GM21529 (cell line): ENCODE measurements at regions not wholly inside any gene's neighbourhood (a gene's known extent, or its start where the extent isn't known, plus 50 kb on each side); places are given as distances from the start of the nearest gene placed in this dataset.

Experiments used
- ATAC-seq: cut with Tn5 transposase; IDR thresholded peaks from one replicate; pipeline ENCODE4 v1.9.1; 2021; ENCODE audit not compliant: unreplicated experiment

DNA sequence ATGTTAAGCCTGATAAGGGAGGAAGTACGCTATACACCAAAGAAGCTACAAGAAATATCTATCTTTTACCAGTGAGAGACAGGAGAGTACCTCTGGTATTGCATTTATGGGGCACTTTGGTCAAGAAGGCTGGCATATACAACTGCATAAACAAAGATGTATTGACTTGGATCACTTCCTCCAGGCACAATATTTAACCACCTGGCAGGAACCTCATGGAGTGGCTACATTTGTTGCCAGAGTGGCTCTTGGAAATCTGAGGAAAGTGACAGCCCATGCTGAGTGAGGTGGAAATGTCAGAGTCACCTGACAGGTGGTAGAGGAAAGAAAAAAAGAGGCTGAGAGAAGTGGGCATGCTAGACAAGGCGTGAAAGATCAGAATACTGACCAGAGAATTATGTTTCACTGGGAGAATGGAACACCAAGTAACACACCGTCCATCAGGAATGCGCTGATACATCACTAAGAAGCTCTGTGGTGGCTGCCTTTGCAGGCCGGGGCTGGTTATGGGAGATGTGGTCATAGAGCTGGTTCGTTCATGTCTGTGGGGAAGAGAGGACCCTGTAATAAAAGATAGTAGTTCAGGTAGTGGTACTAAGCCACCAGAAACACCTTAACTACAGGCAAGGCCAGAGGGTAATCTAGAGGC, 61.4 kb upstream of the UFL1 start:
- no peak for ATAC-seq

DNA sequence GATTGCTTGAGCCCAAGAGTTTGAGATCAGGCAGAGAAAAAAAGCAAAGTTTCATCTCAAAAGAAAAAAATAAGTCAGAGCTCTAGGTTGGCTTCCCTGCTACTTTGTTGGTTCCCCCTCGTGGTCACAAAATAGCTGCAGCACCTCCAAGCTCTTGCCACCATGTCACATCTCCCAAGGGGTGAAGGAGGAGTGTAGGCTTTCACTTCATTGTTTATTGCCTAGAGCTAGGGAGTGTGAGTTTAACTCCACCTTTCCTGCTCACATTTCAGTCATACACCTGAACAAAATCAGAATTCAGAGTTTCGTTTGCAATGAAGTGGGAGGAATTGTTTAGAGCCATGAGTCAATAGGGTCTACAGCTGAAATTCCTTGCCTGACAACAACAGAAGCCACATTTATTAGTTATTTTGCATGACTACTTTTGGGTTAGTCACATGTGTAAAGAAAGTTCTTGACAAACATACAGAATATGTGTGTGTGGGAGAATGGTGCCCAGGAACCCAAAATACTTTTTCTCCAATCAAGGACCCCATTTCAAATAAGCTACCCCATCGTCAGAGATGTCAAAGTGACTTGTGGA, 56.2 kb upstream of the UFL1 start:
- ATAC-seq, result peak; percentile 34

DNA sequence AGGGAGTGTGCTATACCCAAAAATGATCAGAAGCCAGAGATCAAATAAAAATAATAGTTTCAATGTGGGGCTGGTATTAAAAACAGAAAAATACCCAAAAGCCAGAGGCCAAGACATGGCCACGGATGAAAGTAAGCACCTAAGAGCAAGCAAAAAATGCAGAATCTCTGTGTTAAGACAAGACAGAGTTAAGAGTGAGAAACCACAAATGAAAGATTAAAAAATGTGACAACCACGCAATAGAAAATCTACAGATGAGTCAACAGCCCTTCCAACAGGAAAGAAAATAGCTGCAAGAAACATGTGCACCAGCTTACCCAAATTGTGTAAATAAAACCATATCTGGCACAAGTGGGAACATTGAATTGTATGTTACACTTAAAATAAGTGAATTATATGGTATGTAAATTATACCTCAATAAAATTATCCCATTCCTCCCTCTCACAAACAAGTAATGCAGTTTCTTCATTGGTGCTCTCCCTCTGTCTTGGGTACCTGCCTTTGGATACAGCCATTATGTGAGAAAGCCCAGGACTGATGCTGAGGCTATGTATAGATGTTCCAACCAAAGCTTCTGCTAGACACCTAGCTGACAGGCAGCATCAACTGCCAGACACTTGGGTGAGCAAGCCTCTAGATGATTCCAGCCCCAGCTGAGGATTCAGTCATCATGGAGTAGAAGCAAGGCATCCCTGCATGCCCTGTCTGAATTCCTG, 55.3 kb upstream of the UFL1 start:
- ATAC-seq, result peak; percentile 74

DNA sequence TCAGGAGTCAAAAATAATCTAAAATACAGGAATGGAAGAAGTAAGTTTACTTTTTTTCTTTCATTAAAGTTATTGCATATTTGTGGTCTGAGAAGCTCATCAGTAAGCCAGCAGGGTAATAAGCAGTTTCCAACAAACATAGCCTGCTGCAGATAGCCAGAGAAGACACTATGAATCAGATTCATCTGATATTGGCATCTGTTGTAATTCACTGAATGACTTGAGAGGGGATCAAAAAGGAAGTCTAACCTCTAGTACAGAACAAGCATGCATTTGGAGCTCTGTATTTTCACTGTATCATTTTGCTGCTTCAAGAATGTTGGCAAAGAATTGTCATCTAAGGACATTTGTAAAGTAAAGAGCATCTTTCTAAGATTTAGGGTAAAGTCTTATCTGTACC, 53.8 kb upstream of the UFL1 start:
- ATAC-seq, result no peak

DNA sequence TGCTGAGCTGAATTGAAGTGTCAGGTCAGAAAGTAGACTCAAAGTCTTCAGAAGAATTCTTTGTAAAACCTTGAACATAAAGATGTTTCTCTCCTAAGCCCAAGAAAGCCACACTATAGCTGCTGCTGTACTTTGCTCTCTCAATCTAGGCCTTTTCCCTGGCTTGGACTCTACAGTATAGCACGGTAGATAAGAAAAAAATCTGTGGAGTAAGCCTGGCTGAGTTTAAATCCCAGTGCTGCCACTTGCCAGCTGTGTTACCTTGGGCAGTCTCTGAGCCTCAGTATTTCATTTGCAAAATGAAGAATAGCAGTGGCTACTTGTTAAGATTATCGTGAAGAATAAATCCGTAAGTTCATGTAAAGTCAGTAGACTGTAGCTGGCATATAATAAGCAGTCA, 53.3 kb upstream of the UFL1 start:
- no peak for ATAC-seq

DNA sequence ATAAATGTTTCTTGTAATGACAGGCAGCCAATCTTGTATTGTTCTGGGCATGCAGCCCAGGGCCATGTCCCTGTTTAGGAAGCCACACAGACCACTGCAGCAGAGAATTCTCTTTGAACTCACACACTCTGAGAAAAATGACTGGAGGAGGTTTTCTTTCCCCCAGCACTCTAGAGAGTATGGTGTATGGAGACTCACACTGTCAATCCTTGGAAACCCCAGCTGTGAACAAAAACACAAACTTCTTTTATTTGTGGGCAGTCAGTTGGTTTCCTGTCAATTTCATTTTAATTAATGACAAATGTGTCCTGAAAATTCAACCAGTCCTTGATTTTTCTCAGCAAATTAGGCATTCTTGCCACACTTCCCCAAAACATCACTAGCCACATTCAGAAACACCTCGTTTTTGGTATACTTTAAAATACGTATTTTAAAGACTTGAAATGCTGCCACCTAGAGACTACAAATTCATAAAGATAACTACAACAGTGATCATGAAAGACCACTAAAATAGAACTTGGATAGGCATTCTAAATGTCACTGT, 52.9 kb upstream of the UFL1 start:
- ATAC-seq, result no peak

DNA sequence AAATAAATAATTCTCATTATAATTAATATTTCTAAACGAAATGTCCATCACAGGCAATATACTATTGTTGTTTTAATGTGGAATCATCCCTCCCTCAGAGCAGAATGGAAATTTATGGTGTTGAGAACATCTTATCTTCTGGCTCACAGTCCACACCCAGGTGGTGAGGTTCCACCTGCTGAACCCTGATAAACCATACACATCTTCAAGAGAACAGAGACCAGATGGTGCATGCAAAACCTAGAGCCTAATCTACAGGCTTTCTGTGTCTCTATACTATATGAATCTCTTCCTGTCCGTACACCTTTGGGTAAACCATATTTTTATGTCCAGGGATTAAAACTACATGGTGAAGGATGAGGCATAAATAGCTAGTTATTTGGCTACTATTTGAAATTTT, 52.3 kb upstream of the UFL1 start:
- ATAC-seq, result no peak

DNA sequence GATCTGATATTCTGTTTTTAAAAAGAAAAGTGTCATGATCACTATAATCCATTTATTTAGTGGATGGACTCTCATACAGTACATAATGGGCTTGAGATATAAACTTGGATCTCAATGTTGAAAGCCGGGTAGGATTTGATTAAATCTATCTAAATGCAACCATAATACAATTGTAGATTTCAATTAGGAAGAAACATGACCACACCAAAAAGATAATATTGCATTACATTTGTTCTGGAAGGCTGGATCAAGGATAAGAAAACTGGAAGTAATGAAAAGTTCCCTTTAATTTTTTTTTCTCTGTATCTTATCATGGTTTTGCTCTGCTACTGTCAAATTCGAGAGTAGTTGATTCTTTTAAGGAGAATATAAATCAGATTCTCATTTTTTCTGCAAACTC, 51.3 kb upstream of the UFL1 start:
- ATAC-seq, result no peak
